Neural progenitor cell (in vitro differentiated cells): ENCODE measurements at regions not wholly inside any gene's neighbourhood (a gene's known extent, or its start where the extent isn't known, plus 50 kb on each side); places are given as distances from the start of the nearest gene placed in this dataset.

ENCODE experiments used
- DNase-seq: peaks from one replicate; pipeline ENCODE4 v3.0.0-alpha.2; 2016; ENCODE audit warnings: low spot score
- H2AFZ ChIP-seq: fragments of 200-600 bp; sonication (generic); replicated peaks from 2 replicates; pipeline ENCODE4 v1.6.1; 2016; ENCODE audit warnings: antibody characterized with exemption
- H3F3A ChIP-seq: fragments of 200-600 bp; sonication (generic); 2 replicates; pipeline ENCODE4 v1.6.1; 2016; ENCODE audit warnings: antibody characterized with exemption, low read depth
- H3K27ac ChIP-seq: fragments of 200-600 bp; sonication (generic); 2 replicates; pipeline ENCODE4 v1.5.1; 2016; ENCODE audit warnings: mild to moderate bottlenecking
- H3K27me3 ChIP-seq: fragments of 200-600 bp; sonication (generic); 2 replicates; pipeline ENCODE4 v1.6.1; 2016; ENCODE audit warnings: mild to moderate bottlenecking, moderate library complexity
- H3K36me3 ChIP-seq: fragments of 200-600 bp; sonication (generic); 2 replicates; pipeline ENCODE4 v1.5.1; 2016
- H3K4me1 ChIP-seq: fragments of 200-600 bp; sonication (generic); 2 replicates; pipeline ENCODE4 v1.6.1; 2016; ENCODE audit warnings: mixed run types
- H3K4me2 ChIP-seq: fragments of 200-600 bp; sonication (generic); 2 replicates; pipeline ENCODE4 v1.6.1; 2016
- H3K4me3 ChIP-seq: fragments of 200-600 bp; sonication (generic); 2 replicates; pipeline ENCODE4 v1.5.1; 2016
- H3K79me2 ChIP-seq: fragments of 200-600 bp; sonication (generic); 2 replicates; pipeline ENCODE4 v1.6.1; 2016; ENCODE audit warnings: low read depth
- H3K9ac ChIP-seq: fragments of 200-600 bp; sonication (generic); 2 replicates; pipeline ENCODE4 v1.6.1; 2016
- H3K9me3 ChIP-seq: fragments of 200-600 bp; sonication (generic); 2 replicates; pipeline ENCODE4 v1.5.1; 2016; ENCODE audit warnings: low read depth
- H4K20me1 ChIP-seq: fragments of 200-600 bp; sonication (generic); 2 replicates; pipeline ENCODE4 v1.6.1; 2016; ENCODE audit warnings: low read depth
- H3K27ac Mint-ChIP-seq: 3 replicates; pipeline ENCODE4 v1.8.0; 2021; ENCODE audit warnings: mixed read lengths
- H3K27me3 Mint-ChIP-seq: 2 replicates; pipeline ENCODE4 v1.8.0; 2022; ENCODE audit warnings: low read depth, mild to moderate bottlenecking, inconsistent platforms, moderate library complexity, mixed read lengths; ENCODE audit not compliant: insufficient read depth
- H3K36me3 Mint-ChIP-seq: 3 replicates; pipeline ENCODE4 v1.8.0; 2021; ENCODE audit warnings: mixed read lengths
- H3K4me1 Mint-ChIP-seq: 3 replicates; pipeline ENCODE4 v1.8.0; 2021; ENCODE audit warnings: mixed read lengths
- H3K4me3 Mint-ChIP-seq: 3 replicates; pipeline ENCODE4 v1.8.0; 2021; ENCODE audit warnings: mild to moderate bottlenecking, moderate library complexity, mixed read lengths
- H3K9me3 Mint-ChIP-seq: 3 replicates; pipeline ENCODE4 v1.8.0; 2020; ENCODE audit warnings: mixed read lengths
- EZH2 ChIP-seq: fragments of 200-600 bp; sonication (generic); IDR thresholded peaks from 2 replicates; pipeline ENCODE4 v1.6.1; 2017; ENCODE audit warnings: antibody characterized with exemption, mild to moderate bottlenecking, moderate library complexity
- EZH2phosphoT487 ChIP-seq: fragments of 200-600 bp; sonication (generic); IDR thresholded peaks from 2 replicates; pipeline ENCODE4 v1.6.1; 2017; ENCODE audit warnings: antibody characterized with exemption
- TF ChIP-seq, protein P1 (sequence below): fragments of 200-600 bp; sonication (generic); IDR thresholded peaks from 2 replicates; pipeline ENCODE4 v1.5.1; 2017; ENCODE audit warnings: antibody characterized with exemption, mild to moderate bottlenecking

DNA sequence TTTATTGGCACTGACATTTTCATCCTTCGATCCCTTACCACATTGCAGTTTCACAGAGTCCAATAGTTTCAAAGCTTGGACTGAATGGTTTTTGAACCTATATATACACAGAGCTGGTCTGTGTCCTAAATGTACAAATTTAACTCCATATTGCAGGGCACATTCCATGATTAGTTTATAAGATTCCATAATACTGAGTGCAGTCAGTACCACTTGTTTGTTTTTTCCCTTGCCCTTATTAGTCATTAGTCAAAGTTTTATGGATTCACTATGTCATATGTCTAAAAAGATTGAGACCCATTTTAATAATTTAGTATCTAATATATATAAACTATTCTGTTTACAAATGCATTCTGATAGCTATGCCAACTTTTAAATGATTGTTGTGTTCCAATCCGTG lies 654.8 kb upstream of the MEF2C start:
- no peak overlapping the region for H3K9ac ChIP-seq
- no peaks in the 10 kb centered on the region for H3K4me1 ChIP-seq
- no peak overlapping the region for H2AFZ ChIP-seq
- Mint-ChIP-seq H3K36me3 (no peaks in the 10 kb centered on the region), H3K4me3 (no peak overlapping the region), H3K27me3 (no peaks in the 10 kb centered on the region), H3K4me1 (peaks cover 3% of the 10 kb centered on the region), H3K9me3 (no peaks in the 10 kb centered on the region), H3K27ac (no peak overlapping the region)
- no peak overlapping the region for H3K27ac ChIP-seq
- no peaks in the 10 kb centered on the region for H3K36me3 ChIP-seq
- no peak overlapping the region for H3K4me3 ChIP-seq
- TF ChIP-seq, protein P1, sequence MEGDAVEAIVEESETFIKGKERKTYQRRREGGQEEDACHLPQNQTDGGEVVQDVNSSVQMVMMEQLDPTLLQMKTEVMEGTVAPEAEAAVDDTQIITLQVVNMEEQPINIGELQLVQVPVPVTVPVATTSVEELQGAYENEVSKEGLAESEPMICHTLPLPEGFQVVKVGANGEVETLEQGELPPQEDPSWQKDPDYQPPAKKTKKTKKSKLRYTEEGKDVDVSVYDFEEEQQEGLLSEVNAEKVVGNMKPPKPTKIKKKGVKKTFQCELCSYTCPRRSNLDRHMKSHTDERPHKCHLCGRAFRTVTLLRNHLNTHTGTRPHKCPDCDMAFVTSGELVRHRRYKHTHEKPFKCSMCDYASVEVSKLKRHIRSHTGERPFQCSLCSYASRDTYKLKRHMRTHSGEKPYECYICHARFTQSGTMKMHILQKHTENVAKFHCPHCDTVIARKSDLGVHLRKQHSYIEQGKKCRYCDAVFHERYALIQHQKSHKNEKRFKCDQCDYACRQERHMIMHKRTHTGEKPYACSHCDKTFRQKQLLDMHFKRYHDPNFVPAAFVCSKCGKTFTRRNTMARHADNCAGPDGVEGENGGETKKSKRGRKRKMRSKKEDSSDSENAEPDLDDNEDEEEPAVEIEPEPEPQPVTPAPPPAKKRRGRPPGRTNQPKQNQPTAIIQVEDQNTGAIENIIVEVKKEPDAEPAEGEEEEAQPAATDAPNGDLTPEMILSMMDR, result no peak
- TF ChIP-seq EZH2 (no peak), EZH2phosphoT487 (no peak)
- no peaks in the 10 kb centered on the region for H3K79me2 ChIP-seq
- H4K20me1 ChIP-seq, result no peaks in the 10 kb centered on the region
- no peak for DNase-seq
- H3K9me3 ChIP-seq, result no peaks in the 10 kb centered on the region
- H3K27me3 ChIP-seq, result no peaks in the 10 kb centered on the region
- no peak overlapping the region for H3K4me2 ChIP-seq
- H3F3A ChIP-seq, result no peaks in the 10 kb centered on the region

DNA sequence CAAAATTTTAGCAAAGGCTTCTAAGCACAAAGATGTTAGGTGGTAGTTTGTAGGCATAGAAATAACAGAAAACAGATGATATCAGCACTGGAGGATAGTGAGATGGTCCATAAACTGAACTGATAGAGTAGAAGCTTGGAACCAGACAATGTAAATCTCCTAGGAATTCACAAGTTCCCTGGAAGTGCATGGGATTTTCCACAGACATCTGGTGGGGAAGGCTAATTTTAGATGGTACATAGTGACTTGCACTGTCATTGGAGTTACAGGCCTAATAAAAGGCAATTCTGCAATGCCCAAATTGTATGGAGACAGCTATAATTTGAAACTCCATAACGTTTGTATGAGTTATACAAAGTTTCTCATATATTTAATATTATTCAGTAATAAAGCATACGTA lies 653.0 kb upstream of the MEF2C start:
- no peak overlapping the region for H3K9ac ChIP-seq
- H3K27me3 ChIP-seq, result no peaks in the 10 kb centered on the region
- H4K20me1 ChIP-seq, result no peaks in the 10 kb centered on the region
- Mint-ChIP-seq H3K4me1 (no peaks in the 10 kb centered on the region), H3K4me3 (no peak overlapping the region), H3K27me3 (no peaks in the 10 kb centered on the region), H3K27ac (no peak overlapping the region), H3K36me3 (no peaks in the 10 kb centered on the region), H3K9me3 (no peaks in the 10 kb centered on the region)
- no peak for TF ChIP-seq EZH2
- TF ChIP-seq EZH2phosphoT487, result no peak
- TF ChIP-seq, protein P1, result no peak
- H3K79me2 ChIP-seq, result no peaks in the 10 kb centered on the region
- no peak overlapping the region for H3K4me3 ChIP-seq
- no peak overlapping the region for H3K27ac ChIP-seq
- no peak for DNase-seq
- no peaks in the 10 kb centered on the region for H3K36me3 ChIP-seq
- H3K4me2 ChIP-seq, result no peak overlapping the region
- no peaks in the 10 kb centered on the region for H3K4me1 ChIP-seq
- H2AFZ ChIP-seq, result no peak overlapping the region
- H3K9me3 ChIP-seq, result no peaks in the 10 kb centered on the region
- no peaks in the 10 kb centered on the region for H3F3A ChIP-seq

DNA sequence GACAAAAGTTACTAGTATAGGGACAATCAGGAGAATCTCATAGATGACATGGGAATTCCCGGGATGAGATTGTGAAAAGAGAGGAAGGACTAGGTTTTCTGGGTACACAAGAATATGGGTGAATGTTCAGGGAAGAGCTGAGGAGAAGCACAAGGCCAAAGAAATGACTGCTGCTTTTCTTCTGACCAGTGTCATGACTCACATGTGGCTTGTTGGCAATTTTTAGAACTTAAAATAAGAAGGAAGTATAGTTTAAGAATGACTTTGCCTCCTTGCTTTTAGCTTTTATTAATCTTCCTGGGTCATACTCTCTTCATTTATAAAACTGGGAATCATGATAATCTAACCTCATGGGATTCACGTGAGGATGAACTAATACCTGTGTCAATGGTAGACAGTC lies 652.4 kb upstream of the MEF2C start:
- no peak for TF ChIP-seq EZH2
- no peak for TF ChIP-seq EZH2phosphoT487
- TF ChIP-seq, protein P1, result no peak
- H3K36me3 ChIP-seq, result no peaks in the 10 kb centered on the region
- no peaks in the 10 kb centered on the region for H3K4me1 ChIP-seq
- H3K4me2 ChIP-seq, result no peak overlapping the region
- H3K9ac ChIP-seq, result no peak overlapping the region
- Mint-ChIP-seq H3K4me3 (no peak overlapping the region), H3K4me1 (no peaks in the 10 kb centered on the region), H3K36me3 (no peaks in the 10 kb centered on the region), H3K9me3 (no peaks in the 10 kb centered on the region), H3K27ac (no peak overlapping the region), H3K27me3 (no peaks in the 10 kb centered on the region)
- H2AFZ ChIP-seq, result no peak overlapping the region
- no peaks in the 10 kb centered on the region for H3K79me2 ChIP-seq
- H4K20me1 ChIP-seq, result no peaks in the 10 kb centered on the region
- H3K27me3 ChIP-seq, result no peaks in the 10 kb centered on the region
- no peaks in the 10 kb centered on the region for H3F3A ChIP-seq
- DNase-seq, result no peak
- H3K9me3 ChIP-seq, result no peaks in the 10 kb centered on the region
- H3K4me3 ChIP-seq, result no peak overlapping the region
- no peak overlapping the region for H3K27ac ChIP-seq

DNA sequence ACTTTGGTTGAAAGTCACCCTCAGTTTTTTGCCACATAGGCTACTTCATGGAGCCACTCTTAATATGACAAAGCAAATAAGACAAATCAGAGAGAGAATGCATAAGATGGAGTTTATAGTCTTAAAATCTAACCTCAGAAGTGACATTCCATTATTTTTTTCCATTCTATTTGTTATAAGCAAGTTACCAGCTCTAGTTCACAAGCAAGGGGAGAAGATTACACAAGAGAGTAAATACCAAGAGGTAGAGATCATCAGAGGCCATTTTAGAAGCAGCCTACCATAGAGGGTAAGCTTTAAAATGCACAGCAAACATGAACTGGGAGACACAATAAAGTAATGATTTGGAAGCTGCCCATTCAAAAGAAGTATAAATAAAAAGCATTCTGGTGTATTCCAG lies 651.3 kb upstream of the MEF2C start:
- Histone ChIP-seq H2AFZ (no peak overlapping the region), H3K9ac (no peak overlapping the region), H3K36me3 (no peaks in the 10 kb centered on the region), H3K27me3 (no peaks in the 10 kb centered on the region), H3K4me2 (no peak overlapping the region), H4K20me1 (no peaks in the 10 kb centered on the region), H3K4me3 (no peak overlapping the region), H3K9me3 (no peaks in the 10 kb centered on the region), H3K79me2 (no peaks in the 10 kb centered on the region), H3K27ac (no peak overlapping the region), H3F3A (no peaks in the 10 kb centered on the region), H3K4me1 (no peaks in the 10 kb centered on the region)
- no peaks in the 10 kb centered on the region for H3K9me3 Mint-ChIP-seq
- no peak overlapping the region for H3K4me3 Mint-ChIP-seq
- TF ChIP-seq, protein P1, result no peak
- TF ChIP-seq EZH2 (no peak), EZH2phosphoT487 (no peak)
- no peak for DNase-seq
- no peaks in the 10 kb centered on the region for H3K27me3 Mint-ChIP-seq
- no peaks in the 10 kb centered on the region for H3K36me3 Mint-ChIP-seq
- no peak overlapping the region for H3K27ac Mint-ChIP-seq
- H3K4me1 Mint-ChIP-seq, result no peaks in the 10 kb centered on the region
